Body of pancreas (tissue), 4 donors: ENCODE measurements at regions not wholly inside any gene's neighbourhood (a gene's known extent, or its start where the extent isn't known, plus 50 kb on each side); places are given as distances from the start of the nearest gene placed in this dataset.

ENCODE experiments used
- ATAC-seq: fragments of 150-250 bp; one replicate; pipeline ENCODE4 v1.9.1; 2016
- DNase-seq, 4 donors: peaks; one replicate each; pipeline ENCODE4 v3.0.0-alpha.2; 2019
- H3K27ac ChIP-seq, 4 donors: fragments of 200-600 bp; sonication (generic); 1 replicate in 3 of 4; 2 replicates in 1 of 4; pipeline versions ENCODE4 v1.5.1 to v1.6.1; 2016 to 2019; ENCODE audit warnings: mild to moderate bottlenecking in 1 of 4, mixed read lengths in 1 of 4, moderate library complexity in 1 of 4
- H3K27me3 ChIP-seq, 2 donors: fragments of 200-600 bp; sonication (generic); one replicate each; pipeline ENCODE4 v1.6.0; 2016; ENCODE audit warnings: mild to moderate bottlenecking in 1 of 2
- H3K36me3 ChIP-seq, 2 donors: fragments of 200-600 bp; sonication (generic); replicated peaks in 1 of 2; 2 replicates each; pipeline ENCODE4 v1.5.1; 2016; ENCODE audit warnings: low read depth in 2 of 2; ENCODE audit not compliant: insufficient read depth in 1 of 2
- H3K4me1 ChIP-seq: fragments of 200-600 bp; sonication (generic); one replicate; pipeline ENCODE4 v1.6.0; 2016
- H3K4me3 ChIP-seq, 2 donors: fragments of 200-600 bp; sonication (generic); 1 replicate in 1 of 2; 2 replicates in 1 of 2; pipeline ENCODE4 v1.5.1; 2016 to 2019
- H3K9me3 ChIP-seq, 3 donors: fragments of 200-600 bp; sonication (generic); 1 replicate in 2 of 3; 2 replicates in 1 of 3; pipeline ENCODE4 v1.5.1; 2016
- POLR2A ChIP-seq, 3 donors: fragments of 450-650 bp; IDR thresholded peaks; one replicate each; pipeline ENCODE4 v1.6.1; 2016; ENCODE audit warnings: antibody characterized with exemption in 3 of 3, mild to moderate bottlenecking in 2 of 3
- WGBS, 2 donors: methylation state at CpG; one replicate each; pipeline ENCODE4 v1.1.5; 2017; 5-methylcytosine and 5-hydroxymethylcytosine counted together
- intact Hi-C: fragments of 100-400 bp; cut with DNase I; formaldehyde crosslinking; loops from one replicate; pipeline ENCODE4 v1.15.1; 2023
- TF ChIP-seq, protein P1 (sequence below), 7 experiments: fragments of 450-650 bp in 4 of 7; fragments of 200-600 bp in 3 of 7; sonication (generic) in 3 of 7; IDR thresholded peaks; one replicate each; pipeline ENCODE4 v1.5.1; 2016 to 2019; ENCODE audit warnings: antibody characterized with exemption in 7 of 7

DNA sequence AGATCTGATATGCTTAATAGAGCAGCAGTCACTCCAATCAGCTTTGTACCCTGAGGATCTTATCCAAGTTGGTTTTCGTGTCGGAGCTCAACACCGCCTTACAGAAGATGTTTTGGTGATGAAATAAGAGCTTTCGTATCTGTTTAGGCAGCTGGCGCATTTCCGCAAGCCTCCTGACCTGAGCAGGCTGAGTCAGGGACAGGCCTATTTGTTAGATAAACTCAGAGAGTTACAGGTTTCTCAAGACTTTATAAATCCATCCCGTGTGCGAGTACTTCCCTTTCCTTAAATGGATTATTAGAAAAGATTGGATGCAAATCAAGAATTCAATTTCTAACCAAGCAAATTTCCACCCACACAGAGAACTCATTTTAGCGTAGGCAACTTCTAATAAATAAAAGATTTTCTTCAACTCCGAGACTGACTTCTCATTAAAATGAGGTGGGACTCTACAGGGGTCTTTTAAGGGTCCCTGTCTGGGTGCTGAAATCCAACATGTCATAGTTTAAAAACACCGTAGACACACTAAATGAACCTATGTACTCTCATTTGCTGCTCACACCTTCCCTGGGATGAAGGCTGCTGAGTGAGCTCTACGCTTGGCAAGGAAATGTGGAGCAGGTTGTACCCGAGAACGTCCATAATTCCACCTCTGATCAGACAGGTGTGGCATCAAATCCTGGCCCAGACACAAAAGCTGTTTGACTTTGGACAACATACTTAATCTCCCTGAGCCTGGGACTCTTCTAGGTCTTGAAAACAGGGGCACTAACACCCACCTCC lies 106.9 kb upstream of the F3 start:
- H3K27ac ChIP-seq = peak overlapping the region; percentile 72 to 84 (median 81)
- TF ChIP-seq POLR2A (IDR thresholded peaks at IDR 0.05) = peak in 2 of 3 donors; percentile 18 to 38
- TF ChIP-seq, protein P1, sequence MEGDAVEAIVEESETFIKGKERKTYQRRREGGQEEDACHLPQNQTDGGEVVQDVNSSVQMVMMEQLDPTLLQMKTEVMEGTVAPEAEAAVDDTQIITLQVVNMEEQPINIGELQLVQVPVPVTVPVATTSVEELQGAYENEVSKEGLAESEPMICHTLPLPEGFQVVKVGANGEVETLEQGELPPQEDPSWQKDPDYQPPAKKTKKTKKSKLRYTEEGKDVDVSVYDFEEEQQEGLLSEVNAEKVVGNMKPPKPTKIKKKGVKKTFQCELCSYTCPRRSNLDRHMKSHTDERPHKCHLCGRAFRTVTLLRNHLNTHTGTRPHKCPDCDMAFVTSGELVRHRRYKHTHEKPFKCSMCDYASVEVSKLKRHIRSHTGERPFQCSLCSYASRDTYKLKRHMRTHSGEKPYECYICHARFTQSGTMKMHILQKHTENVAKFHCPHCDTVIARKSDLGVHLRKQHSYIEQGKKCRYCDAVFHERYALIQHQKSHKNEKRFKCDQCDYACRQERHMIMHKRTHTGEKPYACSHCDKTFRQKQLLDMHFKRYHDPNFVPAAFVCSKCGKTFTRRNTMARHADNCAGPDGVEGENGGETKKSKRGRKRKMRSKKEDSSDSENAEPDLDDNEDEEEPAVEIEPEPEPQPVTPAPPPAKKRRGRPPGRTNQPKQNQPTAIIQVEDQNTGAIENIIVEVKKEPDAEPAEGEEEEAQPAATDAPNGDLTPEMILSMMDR (IDR thresholded peaks at IDR 0.05) = peak in 1 of 7 experiments; percentile 3
- H3K4me1 ChIP-seq = peaks cover 19% of the 10 kb centered on the region
- H3K27me3 ChIP-seq = no peaks in the 10 kb centered on the region
- H3K9me3 ChIP-seq = no peaks in the 10 kb centered on the region
- no peak overlapping the region for H3K4me3 ChIP-seq
- intact Hi-C loops = no loop called here
- ATAC-seq (peak; percentile 94), DNase-seq (peak; percentile 83 to 94 (median 92))
- no peaks in the 10 kb centered on the region for H3K36me3 ChIP-seq
- 39 to 41% methylated on average over 14 of the region's 14 CpGs for WGBS, 2 donors

DNA sequence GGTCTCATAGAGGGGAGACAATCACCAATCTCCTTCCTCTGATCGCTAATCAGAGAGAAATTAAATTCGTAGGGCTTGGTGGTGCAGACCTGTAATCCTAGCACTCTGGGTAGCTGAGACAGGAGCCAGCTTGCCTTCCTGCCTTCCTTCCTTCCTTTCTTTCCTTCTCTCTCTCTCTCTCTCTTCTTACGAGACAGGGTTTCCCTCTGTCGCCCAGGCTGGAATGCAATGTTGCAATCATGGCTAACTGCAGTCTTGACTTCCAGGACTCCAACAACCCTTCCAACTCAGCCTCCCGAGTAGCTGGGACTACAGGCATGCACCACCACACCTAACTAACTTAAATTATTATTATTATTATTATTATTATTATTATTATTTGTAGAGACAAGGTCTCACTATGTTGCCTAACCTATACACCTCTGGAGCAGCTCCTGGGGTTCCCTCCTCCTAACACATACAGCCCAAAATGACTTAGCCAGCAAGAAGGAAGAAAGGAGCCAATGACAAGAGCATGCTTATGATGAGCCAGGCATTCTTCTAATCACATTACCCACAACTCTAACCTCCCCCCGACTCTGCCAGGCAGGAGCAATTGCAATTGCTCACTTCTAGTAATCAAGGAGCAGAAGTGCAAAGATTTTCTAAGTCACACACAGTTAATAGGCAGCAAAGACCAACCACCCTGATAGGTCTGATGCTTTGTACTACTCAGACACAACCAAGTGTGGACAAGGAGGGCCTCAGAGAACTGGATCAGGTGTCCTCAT lies 105.4 kb upstream of the F3 start:
- TF ChIP-seq POLR2A (IDR thresholded peaks at IDR 0.05) = no peak
- TF ChIP-seq, protein P1 (IDR thresholded peaks at IDR 0.05) = no peak
- Histone ChIP-seq H3K27me3 (no peaks in the 10 kb centered on the region), H3K27ac (peak overlapping the region in 1 of 4 donors; percentile 80), H3K36me3 (no peaks in the 10 kb centered on the region), H3K9me3 (no peaks in the 10 kb centered on the region), H3K4me3 (no peak overlapping the region), H3K4me1 (peaks cover 17% of the 10 kb centered on the region)
- WGBS, 2 donors = 89 to 93% methylated on average over 6 of the region's 6 CpGs
- DNase-seq (no peak), ATAC-seq (no peak)
- intact Hi-C loops = no loop called here

DNA sequence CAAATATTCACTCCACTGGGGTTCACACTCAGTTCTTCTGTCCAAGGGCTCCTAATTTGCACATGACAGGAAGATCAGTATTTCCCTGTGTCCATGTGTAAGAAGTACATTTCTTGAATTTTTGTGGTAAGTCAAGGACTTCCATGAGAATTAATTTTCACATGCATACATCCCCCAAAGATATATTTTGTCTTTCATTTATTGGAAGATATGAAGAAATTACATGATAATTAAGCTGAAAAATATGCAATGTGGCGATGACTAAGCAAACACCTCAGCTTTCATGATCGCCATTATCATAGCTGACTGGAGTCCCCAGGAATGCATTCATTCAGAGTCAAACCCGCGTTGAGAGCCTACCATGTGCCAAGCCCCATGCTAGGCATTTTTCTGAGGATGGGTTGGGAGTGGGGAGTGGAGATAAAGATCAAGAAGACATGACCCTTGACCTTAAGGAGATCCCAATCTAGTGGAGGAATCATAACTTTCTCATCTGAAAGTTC lies 104.6 kb upstream of the F3 start:
- ATAC-seq (no peak), DNase-seq (no peak)
- no peak overlapping the region for H3K4me3 ChIP-seq
- no peaks in the 10 kb centered on the region for H3K9me3 ChIP-seq
- H3K27me3 ChIP-seq = no peaks in the 10 kb centered on the region
- no peak overlapping the region for H3K27ac ChIP-seq
- no peaks in the 10 kb centered on the region for H3K36me3 ChIP-seq
- intact Hi-C loops = no loop called here
- H3K4me1 ChIP-seq = peaks cover 17% of the 10 kb centered on the region
- 96 to 98% methylated on average over 4 of the region's 4 CpGs for WGBS, 2 donors
- TF ChIP-seq, protein P1 (IDR thresholded peaks at IDR 0.05) = no peak
- no peak for TF ChIP-seq POLR2A (IDR thresholded peaks at IDR 0.05)

DNA sequence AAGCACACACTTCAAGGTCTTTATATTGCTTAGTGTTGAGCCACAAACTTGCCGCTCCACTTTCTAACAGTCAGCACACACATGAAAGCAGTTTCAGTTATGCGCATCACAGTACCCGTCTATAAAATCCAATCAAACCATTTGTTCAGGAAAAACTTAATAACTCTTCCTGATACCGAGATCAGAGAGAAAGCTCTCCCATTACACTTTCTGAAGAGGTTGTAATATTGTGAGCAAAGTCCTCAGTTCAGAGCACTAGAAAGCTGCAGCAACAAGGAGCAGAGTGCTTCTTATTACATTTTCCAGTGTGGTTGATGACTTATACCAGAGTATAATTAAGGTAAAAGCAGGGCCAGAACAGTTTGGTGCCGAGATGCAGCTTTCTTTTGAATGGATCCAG lies 102.8 kb upstream of the F3 start:
- TF ChIP-seq, protein P1 (IDR thresholded peaks at IDR 0.05) = no peak
- no peak for TF ChIP-seq POLR2A (IDR thresholded peaks at IDR 0.05)
- Histone ChIP-seq H3K4me1 (peaks cover 17% of the 10 kb centered on the region), H3K9me3 (no peaks in the 10 kb centered on the region), H3K36me3 (no peaks in the 10 kb centered on the region), H3K27me3 (no peaks in the 10 kb centered on the region), H3K27ac (no peak overlapping the region), H3K4me3 (no peak overlapping the region)
- ATAC-seq (no peak), DNase-seq (no peak)
- intact Hi-C loops = no loop called here
- 90 to 92% methylated on average over 5 of the region's 5 CpGs for WGBS, 2 donors
